RKO (cell line): ENCODE measurements at regions not wholly inside any gene's neighbourhood (a gene's known extent, or its start where the extent isn't known, plus 50 kb on each side); places are given as distances from the start of the nearest gene placed in this dataset.
A peak's percentile ranks its signal among the peaks of the same experiment; 100 is the strongest.

ENCODE experiments used
- DNase-seq: peaks from one replicate; pipeline ENCODE4 v3.0.0-alpha.2; 2016; ENCODE audit warnings: low spot score

GRCh38 chr13:83601539-83601938 is 280.7 kb downstream of the SLITRK1 start:
- no peak for DNase-seq

- DNase-seq = no peak
Measured at GRCh38 chr13:83592095-83592494, 290.2 kb downstream of the SLITRK1 start.

- no peak for DNase-seq
Measured at GRCh38 chr13:83589814-83590213, 292.5 kb downstream of the SLITRK1 start.

- no peak for DNase-seq
Measured at GRCh38 chr13:83577183-83577582, 305.1 kb downstream of the SLITRK1 start.

- no peak for DNase-seq
Measured at GRCh38 chr13:83568019-83568418, 314.3 kb downstream of the SLITRK1 start.

GRCh38 chr13:83563499-83563898 is 318.8 kb downstream of the SLITRK1 start:
- DNase-seq = no peak

- no peak for DNase-seq
Measured at GRCh38 chr13:83557845-83558244, 324.4 kb downstream of the SLITRK1 start.

GRCh38 chr13:83549671-83550070 is 332.6 kb downstream of the SLITRK1 start:
- DNase-seq = no peak

- DNase-seq = no peak
Measured at GRCh38 chr13:83547043-83547442, 335.2 kb downstream of the SLITRK1 start.

GRCh38 chr13:83546476-83546875 is 335.8 kb downstream of the SLITRK1 start:
- no peak for DNase-seq

- DNase-seq = no peak
Measured at GRCh38 chr13:83538636-83539035, 343.6 kb downstream of the SLITRK1 start.

- DNase-seq = no peak
Measured at GRCh38 chr13:83536941-83537340, 345.3 kb downstream of the SLITRK1 start.

GRCh38 chr13:83536153-83536552 is 346.1 kb downstream of the SLITRK1 start:
- no peak for DNase-seq

GRCh38 chr13:83532809-83533208 is 349.5 kb downstream of the SLITRK1 start:
- DNase-seq = no peak

- no peak for DNase-seq
Measured at GRCh38 chr13:83531022-83531421, 351.3 kb downstream of the SLITRK1 start.

GRCh38 chr13:83516781-83517180 is 365.5 kb downstream of the SLITRK1 start:
- no peak for DNase-seq

GRCh38 chr13:83515268-83516015 is 366.8 kb downstream of the SLITRK1 start:
- peak; percentile 34 for DNase-seq

GRCh38 chr13:83508771-83509301 is 373.4 kb downstream of the SLITRK1 start:
- DNase-seq = no peak

GRCh38 chr13:83503424-83503823 is 378.9 kb downstream of the SLITRK1 start:
- DNase-seq = no peak

GRCh38 chr13:83499286-83499685 is 383.0 kb downstream of the SLITRK1 start:
- peak; percentile 6 for DNase-seq

- DNase-seq = peak; percentile 28
Measured at GRCh38 chr13:83498481-83499190, 383.6 kb downstream of the SLITRK1 start.

- DNase-seq = no peak
Measured at GRCh38 chr13:83498045-83498444, 384.2 kb downstream of the SLITRK1 start.

GRCh38 chr13:83496501-83496900 is 385.8 kb downstream of the SLITRK1 start:
- DNase-seq = no peak
